Activated T-cell treated with anti-CD3 and anti-CD28 coated beads, Interleukin-2, amount 50 U/mL, for 24 hours (primary cell): ENCODE measurements at regions not wholly inside any gene's neighbourhood (a gene's known extent, or its start where the extent isn't known, plus 50 kb on each side); places are given as distances from the start of the nearest gene placed in this dataset.
"Not testable (repeated sequence)": the region's sequence is repeated elsewhere in the genome, so short reads cannot be mapped to it uniquely, and the experiment has no call there.

ENCODE experiments used
- DNase-seq: peaks from one replicate; pipeline ENCODE4 v3.0.0-alpha.2; 2020
- H3K27ac Mint-ChIP-seq: 2 replicates; pipeline ENCODE4 v1.8.0; 2020; ENCODE audit warnings: mild to moderate bottlenecking, mixed read lengths
- H3K27me3 Mint-ChIP-seq: 2 replicates; pipeline ENCODE4 v1.8.0; 2020; ENCODE audit warnings: mixed read lengths
- H3K36me3 Mint-ChIP-seq: 2 replicates; pipeline ENCODE4 v1.8.0; 2020; ENCODE audit warnings: low read depth, mixed read lengths
- H3K4me1 Mint-ChIP-seq: 2 replicates; pipeline ENCODE4 v1.8.0; 2020; ENCODE audit warnings: low read depth, mixed read lengths
- H3K4me3 Mint-ChIP-seq: 2 replicates; pipeline ENCODE4 v1.8.0; 2020; ENCODE audit warnings: mild to moderate bottlenecking, moderate library complexity, mixed read lengths
- H3K9me3 Mint-ChIP-seq: 2 replicates; pipeline ENCODE4 v1.8.0; 2020; ENCODE audit warnings: mixed read lengths

GRCh38 chr22:25477358-25477757, 87.1 kb upstream of the GRK3 start:
- no peak overlapping the region for H3K27ac Mint-ChIP-seq
- peaks cover 6% of the 10 kb centered on the region for H3K9me3 Mint-ChIP-seq
- H3K27me3 Mint-ChIP-seq: peaks cover 10% of the 10 kb centered on the region
- no peaks in the 10 kb centered on the region for H3K36me3 Mint-ChIP-seq
- no peak for DNase-seq
- H3K4me3 Mint-ChIP-seq: no peak overlapping the region
- H3K4me1 Mint-ChIP-seq: peaks cover 6% of the 10 kb centered on the region

GRCh38 chr22:25478111-25478510, 86.4 kb upstream of the GRK3 start:
- H3K36me3 Mint-ChIP-seq: no peaks in the 10 kb centered on the region
- no peak overlapping the region for H3K4me3 Mint-ChIP-seq
- H3K27me3 Mint-ChIP-seq: peaks cover 10% of the 10 kb centered on the region
- H3K9me3 Mint-ChIP-seq: peaks cover 6% of the 10 kb centered on the region
- no peak for DNase-seq
- H3K27ac Mint-ChIP-seq: no peak overlapping the region
- peaks cover 6% of the 10 kb centered on the region for H3K4me1 Mint-ChIP-seq

GRCh38 chr22:25478528-25478927, 85.9 kb upstream of the GRK3 start:
- Mint-ChIP-seq H3K4me1 (peaks cover 7% of the 10 kb centered on the region), H3K27ac (no peak overlapping the region), H3K27me3 (peaks cover 10% of the 10 kb centered on the region), H3K36me3 (no peaks in the 10 kb centered on the region), H3K4me3 (no peak overlapping the region), H3K9me3 (peaks cover 6% of the 10 kb centered on the region)
- no peak for DNase-seq

GRCh38 chr22:25480868-25481267, 83.6 kb upstream of the GRK3 start:
- not testable (repeated sequence) for H3K27ac Mint-ChIP-seq, H3K9me3 Mint-ChIP-seq, H3K36me3 Mint-ChIP-seq, H3K4me3 Mint-ChIP-seq, H3K27me3 Mint-ChIP-seq, DNase-seq
- H3K4me1 Mint-ChIP-seq: peaks cover 22% of the 10 kb centered on the region

GRCh38 chr22:25482091-25482760, 82.2 kb upstream of the GRK3 start:
- Mint-ChIP-seq H3K9me3 (peaks cover 5% of the 10 kb centered on the region), H3K4me1 (peaks cover 33% of the 10 kb centered on the region), H3K4me3 (no peak overlapping the region), H3K27me3 (no peaks in the 10 kb centered on the region), H3K27ac (no peak overlapping the region), H3K36me3 (no peaks in the 10 kb centered on the region)
- DNase-seq: no peak

GRCh38 chr22:25482868-25483639, 81.4 kb upstream of the GRK3 start:
- no peaks in the 10 kb centered on the region for H3K36me3 Mint-ChIP-seq
- no peaks in the 10 kb centered on the region for H3K27me3 Mint-ChIP-seq
- H3K27ac Mint-ChIP-seq: no peak overlapping the region
- no peak for DNase-seq
- H3K9me3 Mint-ChIP-seq: no peaks in the 10 kb centered on the region
- H3K4me1 Mint-ChIP-seq: peaks cover 39% of the 10 kb centered on the region
- no peak overlapping the region for H3K4me3 Mint-ChIP-seq

- Mint-ChIP-seq H3K27me3 (no peaks in the 10 kb centered on the region), H3K27ac (peak overlapping the region; percentile 47), H3K4me1 (peaks cover 48% of the 10 kb centered on the region), H3K9me3 (no peaks in the 10 kb centered on the region), H3K4me3 (no peak overlapping the region), H3K36me3 (no peaks in the 10 kb centered on the region)
- DNase-seq: no peak
Measured at GRCh38 chr22:25483931-25484330, 80.5 kb upstream of the GRK3 start.

- H3K4me1 Mint-ChIP-seq: peaks cover 50% of the 10 kb centered on the region
Measured at GRCh38 chr22:25484521-25485315, 79.8 kb upstream of the GRK3 start.

GRCh38 chr22:25485626-25486545, 78.6 kb upstream of the GRK3 start:
- Mint-ChIP-seq H3K9me3 (peaks cover 2% of the 10 kb centered on the region), H3K27me3 (peaks cover 5% of the 10 kb centered on the region), H3K36me3 (no peaks in the 10 kb centered on the region), H3K4me3 (no peak overlapping the region), H3K4me1 (peaks cover 50% of the 10 kb centered on the region), H3K27ac (peak overlapping the region; percentile 78)
- no peak for DNase-seq

More at GRCh38 chr22:25484521-25485315, 79.8 kb upstream of the GRK3 start:
- no peaks in the 10 kb centered on the region for H3K36me3 Mint-ChIP-seq
- no peak overlapping the region for H3K4me3 Mint-ChIP-seq
- DNase-seq: no peak
- no peaks in the 10 kb centered on the region for H3K9me3 Mint-ChIP-seq
- peak overlapping the region; percentile 74 for H3K27ac Mint-ChIP-seq
- H3K27me3 Mint-ChIP-seq: no peaks in the 10 kb centered on the region

GRCh38 chr22:25487508-25487907, 77.0 kb upstream of the GRK3 start:
- H3K9me3 Mint-ChIP-seq: peaks cover 2% of the 10 kb centered on the region
- peaks cover 50% of the 10 kb centered on the region for H3K4me1 Mint-ChIP-seq
- H3K27ac Mint-ChIP-seq: no peak overlapping the region
- H3K27me3 Mint-ChIP-seq: peaks cover 15% of the 10 kb centered on the region
- H3K36me3 Mint-ChIP-seq: no peaks in the 10 kb centered on the region
- no peak for DNase-seq
- H3K4me3 Mint-ChIP-seq: no peak overlapping the region

GRCh38 chr22:25488244-25489020, 76.0 kb upstream of the GRK3 start:
- Mint-ChIP-seq H3K9me3 (peaks cover 2% of the 10 kb centered on the region), H3K36me3 (no peaks in the 10 kb centered on the region), H3K27ac (no peak overlapping the region), H3K27me3 (peaks cover 23% of the 10 kb centered on the region), H3K4me1 (peaks cover 49% of the 10 kb centered on the region), H3K4me3 (no peak overlapping the region)
- DNase-seq: peak; percentile 48

GRCh38 chr22:25489947-25490346, 74.5 kb upstream of the GRK3 start:
- peaks cover 38% of the 10 kb centered on the region for H3K27me3 Mint-ChIP-seq
- H3K9me3 Mint-ChIP-seq: peaks cover 2% of the 10 kb centered on the region

GRCh38 chr22:25490896-25491295, 73.6 kb upstream of the GRK3 start:
- no peak overlapping the region for H3K27ac Mint-ChIP-seq
- H3K36me3 Mint-ChIP-seq: no peaks in the 10 kb centered on the region
- H3K4me3 Mint-ChIP-seq: no peak overlapping the region
- DNase-seq: no peak
- peaks cover 2% of the 10 kb centered on the region for H3K9me3 Mint-ChIP-seq
- peaks cover 32% of the 10 kb centered on the region for H3K4me1 Mint-ChIP-seq
- peaks cover 45% of the 10 kb centered on the region for H3K27me3 Mint-ChIP-seq

More at GRCh38 chr22:25489947-25490346, 74.5 kb upstream of the GRK3 start:
- DNase-seq: no peak
- Mint-ChIP-seq H3K4me3 (no peak overlapping the region), H3K36me3 (no peaks in the 10 kb centered on the region), H3K27ac (no peak overlapping the region), H3K4me1 (peaks cover 41% of the 10 kb centered on the region)
